NT2/D1 (cell line): ENCODE measurements at regions not wholly inside any gene's neighbourhood (a gene's known extent, or its start where the extent isn't known, plus 50 kb on each side); places are given as distances from the start of the nearest gene placed in this dataset.

Source experiments
- DNase-seq: peaks from one replicate; pipeline ENCODE4 v3.0.0-alpha.2; 2011; ENCODE audit warnings: low read depth, low spot score
- H3K27me3 ChIP-seq: 2 replicates; pipeline ENCODE4 v1.6.0; 2011; ENCODE audit warnings: mild to moderate bottlenecking; ENCODE audit not compliant: insufficient read length, insufficient read depth
- H3K36me3 ChIP-seq: 2 replicates; pipeline ENCODE4 v1.6.1; 2011; ENCODE audit warnings: mild to moderate bottlenecking, low read length, mixed read lengths; ENCODE audit not compliant: insufficient read depth, insufficient read length
- H3K4me1 ChIP-seq: 2 replicates; pipeline ENCODE4 v1.5.1; 2011; ENCODE audit not compliant: insufficient read depth, insufficient read length
- H3K4me3 ChIP-seq: 2 replicates; pipeline ENCODE4 v1.5.1; 2011; ENCODE audit warnings: low read depth; ENCODE audit not compliant: insufficient read length
- H3K9ac ChIP-seq: 2 replicates; pipeline ENCODE4 v1.6.0; 2011; ENCODE audit warnings: low read depth; ENCODE audit not compliant: insufficient read length
- H3K9me3 ChIP-seq: 2 replicates; pipeline ENCODE4 v1.5.1; 2011; ENCODE audit warnings: mild to moderate bottlenecking, low read length; ENCODE audit not compliant: insufficient read depth
- SUZ12 ChIP-seq: IDR thresholded peaks from 2 replicates; pipeline ENCODE4 v1.6.1; 2011; ENCODE audit not compliant: insufficient read length, insufficient read depth; ENCODE audit errors: extremely low read depth
- YY1 ChIP-seq: IDR thresholded peaks from 2 replicates; pipeline ENCODE4 v1.6.1; 2011; ENCODE audit not compliant: insufficient read length, insufficient read depth
- ZNF274 ChIP-seq: IDR thresholded peaks from 2 replicates; pipeline ENCODE4 v1.6.1; 2011; ENCODE audit warnings: mild to moderate bottlenecking, low read depth, low read length

- H3K9me3 ChIP-seq: no peaks in the 10 kb centered on the region
- no peaks in the 10 kb centered on the region for H3K36me3 ChIP-seq
- H3K4me3 ChIP-seq: no peak overlapping the region
- no peak for DNase-seq
- peaks cover 9% of the 10 kb centered on the region for H3K4me1 ChIP-seq
- TF ChIP-seq ZNF274: no peak
- TF ChIP-seq YY1: no peak
- no peak for TF ChIP-seq SUZ12
- no peaks in the 10 kb centered on the region for H3K27me3 ChIP-seq
- H3K9ac ChIP-seq: no peak overlapping the region
These were observed 263.0 kb downstream of the CDC5L start for GRCh38 chr6:44650495-44650894.

GRCh38 chr6:44650947-44651346, 263.4 kb downstream of the CDC5L start:
- DNase-seq: no peak
- H3K9me3 ChIP-seq: no peaks in the 10 kb centered on the region
- H3K27me3 ChIP-seq: no peaks in the 10 kb centered on the region
- no peak overlapping the region for H3K4me3 ChIP-seq
- TF ChIP-seq ZNF274 (no peak), SUZ12 (no peak), YY1 (no peak)
- no peaks in the 10 kb centered on the region for H3K36me3 ChIP-seq
- peaks cover 9% of the 10 kb centered on the region for H3K4me1 ChIP-seq
- H3K9ac ChIP-seq: no peak overlapping the region

- no peaks in the 10 kb centered on the region for H3K9me3 ChIP-seq
- H3K9ac ChIP-seq: peak overlapping the region; percentile 66
- no peaks in the 10 kb centered on the region for H3K36me3 ChIP-seq
- no peak for DNase-seq
- no peak overlapping the region for H3K4me3 ChIP-seq
- peaks cover 9% of the 10 kb centered on the region for H3K4me1 ChIP-seq
- no peaks in the 10 kb centered on the region for H3K27me3 ChIP-seq
- TF ChIP-seq SUZ12: no peak
- TF ChIP-seq ZNF274: no peak
- TF ChIP-seq YY1: no peak
These were observed 264.1 kb downstream of the CDC5L start for GRCh38 chr6:44651604-44652003.

GRCh38 chr6:44652547-44652946, 265.0 kb downstream of the CDC5L start:
- H3K36me3 ChIP-seq: no peaks in the 10 kb centered on the region
- TF ChIP-seq ZNF274 (no peak), YY1 (no peak), SUZ12 (no peak)
- no peak for DNase-seq

GRCh38 chr6:44653091-44653490, 265.6 kb downstream of the CDC5L start:
- H3K9me3 ChIP-seq: peaks cover under 1% of the 10 kb centered on the region; the same call in 1 of the 2 replicates
- H3K27me3 ChIP-seq: no peaks in the 10 kb centered on the region
- H3K36me3 ChIP-seq: no peaks in the 10 kb centered on the region
- DNase-seq: no peak
- no peak overlapping the region for H3K4me3 ChIP-seq
- TF ChIP-seq YY1: no peak
- no peak for TF ChIP-seq SUZ12
- TF ChIP-seq ZNF274: no peak
- no peak overlapping the region for H3K9ac ChIP-seq
- H3K4me1 ChIP-seq: peaks cover 9% of the 10 kb centered on the region

More at GRCh38 chr6:44652547-44652946, 265.0 kb downstream of the CDC5L start:
- Histone ChIP-seq H3K9ac (no peak overlapping the region), H3K27me3 (no peaks in the 10 kb centered on the region), H3K4me3 (no peak overlapping the region), H3K4me1 (peaks cover 9% of the 10 kb centered on the region), H3K9me3 (no peaks in the 10 kb centered on the region)

GRCh38 chr6:44653761-44654218, 266.3 kb downstream of the CDC5L start:
- TF ChIP-seq ZNF274 (no peak), SUZ12 (no peak), YY1 (no peak)
- no peak overlapping the region for H3K9ac ChIP-seq
- H3K4me1 ChIP-seq: peaks cover 9% of the 10 kb centered on the region
- no peaks in the 10 kb centered on the region for H3K27me3 ChIP-seq
- DNase-seq: no peak
- peaks cover 7% of the 10 kb centered on the region for H3K9me3 ChIP-seq
- no peaks in the 10 kb centered on the region for H3K36me3 ChIP-seq
- no peak overlapping the region for H3K4me3 ChIP-seq

GRCh38 chr6:44655412-44656342, 268.2 kb downstream of the CDC5L start:
- Histone ChIP-seq H3K4me1 (peaks cover 9% of the 10 kb centered on the region), H3K36me3 (no peaks in the 10 kb centered on the region), H3K9me3 (peaks cover 7% of the 10 kb centered on the region), H3K9ac (no peak overlapping the region), H3K27me3 (no peaks in the 10 kb centered on the region), H3K4me3 (no peak overlapping the region)
- peak; percentile 63 for DNase-seq
- TF ChIP-seq SUZ12 (no peak), YY1 (no peak), ZNF274 (no peak)
